GM19351 (cell line): ENCODE measurements at regions not wholly inside any gene's neighbourhood (a gene's known extent, or its start where the extent isn't known, plus 50 kb on each side); places are given as distances from the start of the nearest gene placed in this dataset.
"Not testable (repeated sequence)": the region's sequence is repeated elsewhere in the genome, so short reads cannot be mapped to it uniquely, and the experiment has no call there.

Source experiments
- ATAC-seq: cut with Tn5 transposase; IDR thresholded peaks from one replicate; pipeline ENCODE4 v1.9.1; 2021; ENCODE audit warnings: mild to moderate bottlenecking, moderate library complexity; ENCODE audit not compliant: unreplicated experiment

DNA sequence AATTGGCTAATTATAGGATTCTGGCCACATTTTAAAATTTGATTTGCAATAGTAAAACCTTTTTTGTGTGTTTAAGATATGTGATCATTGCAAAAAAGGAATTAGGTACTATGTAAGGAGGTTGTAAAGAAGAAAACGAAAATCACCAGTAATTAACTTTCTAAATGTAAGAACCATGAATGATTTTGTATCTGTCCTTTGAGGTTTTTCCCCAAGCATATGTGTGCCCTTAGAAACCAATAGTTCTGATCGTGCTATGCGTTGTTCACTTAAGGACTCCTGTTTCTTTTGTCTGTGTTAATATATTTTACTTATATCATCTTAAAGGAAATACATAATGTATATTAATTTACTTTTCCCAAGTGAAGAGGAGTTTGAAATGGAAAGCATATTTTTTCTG, 410.2 kb downstream of the PSAT1 start:
- peak; percentile 47 for ATAC-seq

DNA sequence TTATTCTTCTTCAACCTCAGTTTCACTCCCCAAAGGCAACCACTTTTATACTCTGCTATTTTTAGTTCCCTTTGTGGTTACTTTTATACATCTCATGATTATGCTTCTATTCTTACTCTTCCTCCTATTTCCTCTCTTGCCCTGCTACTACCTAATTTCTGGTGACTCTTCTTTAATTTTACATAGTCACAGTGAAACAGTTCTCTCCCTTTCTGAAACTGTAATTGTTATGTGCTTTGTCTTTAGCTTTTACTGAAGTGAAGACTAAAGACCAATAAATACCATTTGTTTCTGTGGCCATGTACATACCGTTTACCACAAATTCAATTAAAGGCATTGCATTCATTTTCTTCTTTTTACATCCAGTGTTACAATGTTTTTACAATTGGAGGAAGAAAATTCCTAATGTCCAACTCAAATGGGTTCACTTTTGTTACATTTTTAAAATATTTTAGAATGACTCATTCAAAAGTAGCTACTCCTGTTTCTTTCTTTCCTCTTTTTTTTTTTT, 410.6 kb downstream of the PSAT1 start:
- peak; percentile 97 for ATAC-seq

DNA sequence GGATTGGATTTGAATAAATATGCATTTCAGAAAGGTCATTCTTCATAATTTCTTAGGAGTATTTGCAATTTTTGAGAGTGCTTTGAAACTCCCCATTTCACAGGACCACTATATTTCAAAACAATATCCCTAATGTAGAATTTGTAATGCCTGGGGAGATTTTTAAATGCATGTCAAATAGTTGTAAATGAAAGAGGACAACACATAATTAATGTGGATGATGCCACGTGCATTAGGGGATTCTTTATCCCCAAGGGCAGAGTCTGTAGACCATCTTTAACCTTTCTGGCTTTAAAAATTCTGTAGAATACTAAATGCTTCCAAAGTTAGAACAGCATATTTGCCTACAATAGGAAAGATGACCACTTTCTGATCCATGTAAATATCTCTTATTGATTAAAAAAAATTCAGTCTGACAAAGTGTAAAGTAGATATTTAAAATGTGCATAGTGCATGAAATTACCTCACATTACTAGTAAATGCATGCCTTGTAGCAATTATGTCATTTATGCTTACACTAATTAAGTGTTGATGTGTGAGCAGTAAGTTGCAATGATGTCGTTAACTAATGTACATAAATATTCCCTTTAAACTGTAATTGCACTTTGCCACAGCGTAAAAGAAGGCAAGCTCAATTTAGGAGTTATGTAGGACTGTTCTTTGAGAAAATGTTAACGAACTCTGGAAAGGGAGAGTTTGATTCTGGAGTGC, 416.1 kb downstream of the PSAT1 start:
- ATAC-seq, result no peak

DNA sequence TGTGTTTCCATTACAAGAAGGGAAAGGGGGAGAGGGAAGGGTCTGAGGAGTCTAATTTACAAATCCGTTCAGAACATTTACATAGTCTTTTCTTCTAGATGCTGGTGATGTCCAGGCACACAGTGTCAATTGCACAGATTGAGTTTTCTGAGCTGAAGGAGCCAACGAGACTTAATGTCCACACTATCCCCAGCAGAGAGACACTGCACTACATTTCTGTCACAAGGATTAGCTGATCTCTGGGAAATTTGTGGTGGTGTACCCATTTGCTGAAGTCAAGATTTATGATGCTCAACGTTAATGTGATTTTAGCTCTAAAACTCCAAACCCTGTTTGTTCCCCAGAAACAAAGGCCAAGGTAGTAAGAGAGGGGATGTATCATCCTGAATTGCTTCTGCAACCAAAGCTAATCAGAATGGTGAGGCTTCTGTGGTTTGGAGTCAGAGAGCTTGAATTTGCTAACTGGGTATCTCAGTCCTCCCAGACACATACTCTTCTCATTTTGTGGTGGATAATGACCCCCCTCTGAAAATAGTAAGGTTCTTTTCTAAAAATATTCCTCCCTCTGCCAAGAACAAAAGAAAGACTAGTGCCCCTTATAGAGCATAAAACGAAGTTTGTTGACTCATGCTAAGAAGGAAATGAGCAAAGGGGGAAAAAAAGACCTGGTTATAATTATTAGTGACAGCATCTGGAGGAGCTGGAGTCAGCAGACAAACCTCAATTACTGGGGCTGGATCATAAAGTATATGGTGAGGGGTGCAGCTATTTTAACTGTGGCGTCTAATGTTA, 416.9 kb downstream of the PSAT1 start:
- ATAC-seq, result no peak

DNA sequence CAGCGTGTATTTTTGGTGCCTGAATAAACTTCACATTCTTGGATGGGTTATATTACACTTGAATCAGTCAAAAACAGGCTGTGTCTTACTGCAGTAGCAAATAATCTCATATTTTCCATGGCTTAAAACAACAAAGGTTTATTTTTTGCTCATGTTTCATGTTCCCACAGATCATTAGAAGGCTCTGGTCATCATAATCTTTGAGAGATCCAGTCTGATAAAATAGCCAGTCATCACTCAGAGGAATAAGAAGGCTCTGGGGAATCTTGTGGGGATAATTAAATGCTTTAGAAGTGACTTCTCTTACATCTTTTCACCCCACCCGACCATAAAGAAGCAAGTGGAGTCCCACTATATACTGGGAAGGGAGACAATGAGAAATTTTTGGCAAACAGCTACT, 417.7 kb downstream of the PSAT1 start:
- no peak for ATAC-seq

DNA sequence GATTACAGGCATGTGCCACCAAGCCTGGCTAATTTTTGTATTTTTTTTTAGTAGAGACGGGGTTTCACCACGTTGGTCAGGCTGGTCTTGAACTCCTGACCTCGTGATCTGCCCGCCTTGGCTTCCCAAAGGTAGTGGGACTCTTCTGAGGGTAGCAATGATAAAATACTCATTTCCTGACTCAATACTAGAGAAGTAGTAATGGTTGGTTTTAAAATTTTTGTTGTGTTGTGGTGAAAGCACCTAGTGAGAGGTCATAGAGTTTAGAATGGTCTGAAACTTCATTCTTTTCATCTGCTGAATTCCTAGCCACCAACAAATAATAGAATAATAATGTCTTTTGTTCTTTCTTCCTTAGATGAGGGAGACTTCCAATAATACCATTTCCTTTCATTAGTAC, 422.1 kb downstream of the PSAT1 start:
- not testable (repeated sequence) for ATAC-seq

DNA sequence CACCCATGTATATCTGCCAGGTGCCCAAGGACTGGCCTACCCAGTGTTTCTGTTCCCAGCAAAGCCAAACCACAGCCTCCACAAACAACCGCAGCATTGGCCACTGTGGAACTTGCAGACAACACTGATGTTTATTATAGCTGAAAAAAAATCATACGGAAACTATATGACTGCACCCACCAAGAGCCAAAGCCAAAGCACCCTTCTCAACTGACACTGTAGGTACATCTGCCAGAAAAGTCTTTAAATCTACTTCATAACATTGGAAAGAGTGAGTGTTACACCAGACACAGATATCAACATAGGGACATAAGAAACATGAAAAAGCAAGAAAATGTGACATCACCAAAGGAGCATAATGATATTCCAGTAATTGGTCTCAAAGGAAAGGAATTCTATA, 428.0 kb downstream of the PSAT1 start:
- no peak for ATAC-seq

DNA sequence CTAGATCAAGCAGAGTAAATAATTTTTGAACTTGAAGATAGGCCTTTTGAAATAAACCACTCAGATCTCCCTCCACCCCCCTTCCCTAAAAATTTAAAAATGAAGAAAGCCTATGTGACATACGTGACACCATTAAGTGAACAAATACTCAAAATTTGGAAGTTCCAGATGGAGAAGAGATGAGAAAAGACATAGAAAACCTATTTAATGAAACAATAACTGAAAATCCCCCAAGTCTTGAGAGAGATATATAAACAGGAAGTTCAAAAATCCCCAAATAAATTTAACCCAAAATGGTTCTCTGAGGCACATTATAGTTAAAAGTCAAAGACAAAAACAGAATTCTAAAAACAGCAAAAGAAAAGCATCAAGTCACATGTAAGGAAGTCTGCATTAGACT, 428.6 kb downstream of the PSAT1 start:
- no peak for ATAC-seq

DNA sequence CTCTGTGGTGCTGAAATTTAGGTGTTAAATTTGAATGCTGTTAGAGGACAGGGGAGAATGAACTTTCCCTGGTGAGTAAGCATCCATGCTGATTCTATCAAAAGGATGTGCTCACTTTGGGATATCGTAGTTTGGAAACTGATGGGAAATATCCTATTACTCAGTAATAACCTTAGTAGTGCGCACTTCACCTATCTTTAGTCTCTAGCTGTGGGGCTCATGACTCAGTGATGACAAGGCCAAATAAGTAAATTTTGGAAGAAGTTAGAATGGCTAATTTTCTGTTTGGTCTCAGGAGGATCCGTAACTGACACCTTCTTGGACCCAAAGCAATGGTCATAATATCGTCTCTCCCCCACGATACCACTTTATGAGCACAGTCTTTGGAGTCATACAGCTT, 448.4 kb downstream of the PSAT1 start:
- ATAC-seq, result no peak

DNA sequence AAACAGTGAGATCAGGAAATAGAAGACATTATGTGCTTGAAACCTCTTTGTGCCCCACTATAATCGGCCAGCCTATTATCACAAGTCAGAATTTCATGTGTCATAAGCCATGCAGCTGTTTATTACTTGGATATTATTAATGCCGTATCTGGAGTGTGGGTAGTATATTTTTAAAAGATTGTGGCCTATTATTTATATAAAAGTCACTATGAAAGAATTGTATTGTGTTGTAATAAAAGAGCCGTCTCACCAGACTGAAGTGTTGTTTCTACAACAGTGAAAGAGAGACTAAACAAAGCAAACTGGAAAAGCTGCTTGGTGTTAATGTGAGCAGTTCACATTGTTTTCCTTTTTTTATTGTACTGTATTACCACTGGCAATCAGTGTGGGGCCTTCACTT, 449.1 kb downstream of the PSAT1 start:
- ATAC-seq, result no peak

DNA sequence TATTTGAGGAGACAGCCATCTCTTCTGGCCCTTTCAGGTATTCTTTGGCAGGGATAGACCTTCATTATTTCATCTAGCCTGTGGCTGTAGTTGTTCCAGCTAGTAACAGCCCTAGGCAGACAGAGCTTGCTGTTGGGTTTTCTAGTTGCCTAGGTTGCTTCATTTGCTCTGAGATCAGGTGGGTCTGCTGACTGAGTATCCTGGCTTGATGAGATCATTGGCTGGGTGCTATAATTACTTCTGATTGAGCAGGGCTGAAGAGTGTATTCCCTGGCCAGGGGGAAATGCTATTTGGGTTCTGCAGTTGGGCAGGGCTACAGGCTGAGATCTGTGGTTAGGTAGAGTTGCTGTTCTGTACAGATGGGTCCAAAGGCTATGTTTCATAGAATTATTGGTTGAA, 456.1 kb downstream of the PSAT1 start:
- ATAC-seq, result no peak

DNA sequence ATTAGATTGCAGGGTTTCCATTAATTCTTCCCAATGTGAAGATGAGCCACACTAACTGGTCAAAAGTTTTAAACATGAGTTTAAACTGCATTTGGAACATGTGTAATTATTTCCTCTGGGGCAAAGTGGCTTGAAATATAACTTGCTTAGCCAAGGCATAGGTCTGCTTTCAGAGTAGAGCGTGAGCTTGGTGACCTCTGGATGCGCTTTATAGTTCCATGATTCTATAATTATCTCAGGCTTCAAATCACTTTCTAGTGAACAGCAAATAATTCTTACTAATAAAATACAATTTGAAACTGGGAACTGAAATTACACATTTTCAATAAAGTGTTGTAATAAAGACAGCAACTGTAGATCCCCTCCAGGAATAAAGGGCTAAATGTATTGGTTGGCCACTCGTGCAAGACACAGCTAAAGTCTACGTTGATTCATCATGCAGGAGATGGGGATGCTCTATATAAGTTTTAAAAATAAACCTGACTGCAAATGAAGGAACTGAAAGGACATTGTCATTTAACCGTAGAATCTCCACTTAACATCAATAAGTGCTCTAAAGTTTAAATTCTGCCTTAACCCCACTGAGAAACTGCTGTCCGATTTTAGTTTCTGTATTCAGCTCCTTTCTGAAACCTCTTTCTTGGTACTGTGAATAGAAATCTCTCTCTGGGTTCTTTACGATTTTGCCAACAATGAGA, 460.0 kb downstream of the PSAT1 start:
- ATAC-seq, result peak; percentile 86

DNA sequence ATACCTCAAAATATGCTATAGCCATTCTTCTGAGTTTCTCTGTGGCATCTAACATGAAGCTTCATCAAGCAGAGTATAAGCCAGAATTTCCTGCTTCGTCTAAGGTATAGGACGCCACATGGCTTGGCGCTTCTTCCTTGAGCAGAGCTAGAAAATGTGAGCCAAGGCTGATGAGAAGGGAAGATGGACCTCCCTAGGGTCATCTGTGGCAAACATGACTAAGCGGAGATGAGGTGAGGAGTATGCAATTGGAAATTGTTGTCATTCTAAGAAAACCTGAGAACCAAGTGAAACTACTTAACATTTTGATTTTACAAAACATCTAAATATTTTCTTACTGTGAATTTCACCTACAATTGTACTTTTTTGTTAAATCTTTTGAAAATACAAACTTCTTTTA, 466.5 kb downstream of the PSAT1 start:
- ATAC-seq, result no peak

DNA sequence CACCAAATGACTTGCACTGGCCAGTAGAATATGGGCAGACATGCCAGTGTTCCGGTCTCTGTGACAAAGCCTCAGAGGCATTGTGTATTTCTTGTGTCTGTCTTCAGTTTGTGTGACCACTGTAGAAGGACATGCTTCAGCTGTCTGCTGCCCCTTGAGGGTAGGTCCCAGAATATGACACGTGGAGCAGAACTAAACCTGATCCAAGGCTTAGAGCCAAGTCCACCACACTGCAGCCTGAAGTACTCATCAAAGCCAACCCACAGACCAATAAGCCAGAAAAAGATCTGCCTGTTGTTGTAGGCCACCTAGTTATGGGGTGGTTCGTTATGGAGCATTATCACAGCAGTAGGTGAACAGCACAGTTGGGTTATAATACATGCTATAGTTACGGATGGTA, 468.9 kb downstream of the PSAT1 start:
- ATAC-seq, result no peak

DNA sequence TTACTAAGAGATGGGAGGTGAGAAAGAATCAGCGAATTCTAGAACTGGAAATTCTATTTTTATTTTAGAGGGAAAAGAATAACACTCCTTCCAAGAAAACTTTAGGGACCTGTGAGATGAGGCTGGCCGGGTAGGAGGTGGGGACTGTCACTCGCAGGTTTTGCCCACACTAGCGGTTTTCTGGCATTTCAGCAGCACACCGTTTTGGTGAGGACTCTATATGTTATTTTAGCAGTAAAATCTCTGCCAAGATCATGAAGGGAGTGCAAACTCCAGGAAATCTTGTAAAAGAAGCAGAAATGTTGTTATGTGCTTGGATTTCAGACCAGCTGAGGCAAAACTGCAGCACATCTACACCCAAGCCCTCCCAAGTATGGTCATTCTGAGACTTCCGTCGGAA, 470.6 kb downstream of the PSAT1 start:
- no peak for ATAC-seq

DNA sequence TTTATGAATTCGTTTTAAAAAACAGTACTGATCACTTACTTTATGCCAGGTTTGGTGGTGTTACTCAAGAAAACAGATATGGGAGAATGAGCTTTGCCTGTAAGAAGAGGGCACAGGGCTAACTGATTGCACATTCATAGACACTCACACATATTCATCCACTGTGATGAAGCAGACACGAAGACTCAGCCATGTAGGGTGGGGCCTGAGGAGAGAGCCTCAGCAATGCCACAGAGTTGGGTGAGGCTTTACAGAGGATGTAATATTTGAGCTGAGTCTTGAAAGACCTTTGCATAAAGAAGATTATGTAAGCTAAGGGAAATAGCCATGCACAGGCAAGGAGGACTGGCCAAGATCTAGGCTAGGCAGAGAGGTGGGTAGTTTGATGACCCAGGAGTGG, 472.8 kb downstream of the PSAT1 start:
- no peak for ATAC-seq

DNA sequence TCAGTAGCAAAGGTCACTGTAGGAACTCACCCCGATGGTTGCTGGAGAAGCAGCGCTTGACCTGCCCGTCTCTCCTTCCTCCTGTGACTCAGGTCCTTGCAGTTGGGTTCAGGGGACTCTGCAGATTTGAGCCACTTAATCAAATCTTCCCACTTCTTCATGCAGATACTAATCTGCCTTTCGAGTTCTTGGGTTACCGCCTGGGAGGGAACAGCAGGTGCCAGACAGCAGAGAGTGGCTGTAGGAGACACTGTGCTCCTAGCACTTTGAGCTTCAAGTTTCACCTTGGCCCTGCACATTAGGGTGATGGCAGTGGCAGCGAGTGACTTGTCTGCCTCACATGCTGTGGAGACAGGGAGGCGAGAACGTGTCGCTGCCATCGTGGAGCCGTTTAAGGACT, 478.3 kb downstream of the PSAT1 start:
- ATAC-seq, result no peak

DNA sequence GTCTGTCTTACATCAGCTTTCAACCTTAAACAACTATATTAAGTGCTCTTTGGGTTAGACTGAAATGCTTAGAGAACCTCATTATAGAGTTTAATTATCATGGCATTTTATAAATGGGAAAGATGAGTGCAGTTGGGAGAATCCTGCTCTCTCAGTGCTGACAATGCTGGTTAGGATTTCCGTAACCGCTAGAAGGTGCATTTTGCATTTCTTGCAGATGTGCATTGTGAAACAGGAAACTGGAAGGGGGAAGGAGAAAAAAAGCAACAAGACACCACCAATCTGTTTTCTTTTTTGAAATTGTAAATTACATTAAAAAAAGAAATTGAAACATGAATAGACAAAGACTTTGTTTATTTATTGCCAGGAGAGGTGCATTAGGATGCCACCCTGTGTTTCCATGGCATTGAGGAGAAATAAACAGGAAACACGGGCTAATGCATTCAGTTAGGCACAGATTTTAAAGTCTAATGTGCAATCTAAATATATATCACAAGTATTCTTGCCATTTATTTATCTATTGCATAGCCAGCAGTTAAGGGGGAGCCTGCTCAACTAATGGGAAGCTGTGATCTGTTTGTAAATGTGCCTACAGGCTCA, 478.9 kb downstream of the PSAT1 start:
- no peak for ATAC-seq

DNA sequence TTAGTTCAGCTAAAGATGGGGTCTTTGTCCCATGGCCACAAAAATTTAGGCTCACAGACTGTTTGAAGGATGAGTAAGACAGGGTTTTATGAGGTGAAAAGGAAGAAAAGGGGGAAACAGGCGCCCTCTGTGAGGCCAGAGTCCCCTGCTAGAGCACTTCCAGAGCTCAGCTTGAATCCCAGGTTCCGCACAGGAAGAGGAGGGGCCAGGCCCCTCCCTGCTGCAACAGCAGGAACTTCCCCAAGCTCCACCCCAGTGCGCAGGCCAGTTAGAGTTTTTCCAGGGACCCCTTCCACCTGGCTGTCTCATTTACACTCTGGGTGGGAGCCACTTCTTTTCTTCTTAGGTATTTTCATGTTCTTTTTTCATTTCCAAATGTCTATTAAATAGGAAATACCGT, 480.8 kb downstream of the PSAT1 start:
- ATAC-seq, result no peak

DNA sequence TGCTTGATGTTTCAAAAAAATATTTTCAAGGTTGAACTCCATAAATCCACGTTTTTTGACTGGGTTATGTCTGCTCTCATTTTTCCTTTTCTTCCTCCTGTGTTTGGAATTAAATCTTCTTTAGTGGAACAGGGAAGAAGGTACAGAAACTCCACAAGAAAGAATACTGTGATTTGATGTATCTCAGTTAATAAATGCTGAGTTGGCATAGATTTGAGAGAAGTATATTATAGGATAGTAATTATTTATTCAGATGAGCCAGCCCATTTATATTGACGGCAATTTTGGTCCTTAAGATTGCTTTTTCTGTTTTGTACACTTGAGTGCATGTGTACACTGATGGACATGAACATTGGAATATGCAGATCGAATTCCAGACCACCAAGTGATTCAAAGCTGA, 481.4 kb downstream of the PSAT1 start:
- ATAC-seq, result no peak

DNA sequence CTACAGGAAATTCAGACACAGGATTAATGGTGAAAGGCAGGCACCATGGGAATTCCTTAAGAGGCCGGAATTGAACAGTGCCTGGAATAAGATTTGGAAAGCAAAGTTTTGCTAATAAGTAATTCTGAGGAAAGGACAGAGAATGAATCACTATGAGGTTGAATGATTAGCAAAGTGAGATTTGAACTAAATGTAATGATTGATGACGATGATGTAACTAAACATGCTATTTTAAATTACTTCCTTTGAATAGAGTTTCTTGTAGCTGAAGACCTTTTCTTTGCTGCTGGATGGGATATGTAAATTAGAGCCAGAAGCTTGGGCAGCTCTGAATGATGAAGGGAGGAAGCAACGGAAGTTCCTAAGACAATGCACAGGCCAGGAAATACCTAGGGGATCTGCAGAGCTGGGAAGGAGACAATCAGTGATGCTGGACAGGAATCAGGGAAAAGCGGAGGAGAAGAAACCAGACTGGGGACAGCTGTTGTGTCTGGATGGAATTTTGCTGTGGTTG, 482.0 kb downstream of the PSAT1 start:
- ATAC-seq, result no peak
